Lung microvascular endothelial cell (primary cell): ENCODE measurements at regions not wholly inside any gene's neighbourhood (a gene's known extent, or its start where the extent isn't known, plus 50 kb on each side); places are given as distances from the start of the nearest gene placed in this dataset.
"Not testable (repeated sequence)": the region's sequence is repeated elsewhere in the genome, so short reads cannot be mapped to it uniquely, and the experiment has no call there.

Experiments used
- DNase-seq, 2 donors: peaks; one replicate each; pipeline versions ENCODE4 v3.0.0 to v3.0.0-alpha.2; 2010; ENCODE audit warnings: low read depth in 2 of 2

- DNase-seq: no peak
Observed at GRCh38 chr3:66928252-66928651, 69.9 kb upstream of the KBTBD8 start.

DNA sequence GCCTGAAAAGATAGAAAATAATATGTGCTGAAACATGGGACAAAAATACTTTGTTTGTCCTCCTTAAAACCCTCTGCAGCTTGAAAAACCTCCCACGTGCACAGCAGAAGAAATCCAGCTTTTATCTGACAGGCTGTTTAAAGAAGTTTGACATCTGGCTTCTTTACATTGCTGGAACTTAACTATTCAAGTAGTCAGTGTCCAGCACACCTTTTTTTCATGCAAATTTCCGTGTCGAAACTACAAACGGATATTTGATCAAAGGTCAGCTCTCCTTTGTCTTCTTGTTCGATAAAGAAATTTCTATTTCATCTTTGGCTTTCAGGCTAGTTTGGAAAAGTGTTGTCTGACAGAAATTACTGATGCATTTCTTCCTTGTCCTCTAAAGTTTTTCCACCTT, 66.8 kb upstream of the KBTBD8 start:
- no peak for DNase-seq

- no peak for DNase-seq
Observed at GRCh38 chr3:66931699-66932098, 66.4 kb upstream of the KBTBD8 start.

DNA sequence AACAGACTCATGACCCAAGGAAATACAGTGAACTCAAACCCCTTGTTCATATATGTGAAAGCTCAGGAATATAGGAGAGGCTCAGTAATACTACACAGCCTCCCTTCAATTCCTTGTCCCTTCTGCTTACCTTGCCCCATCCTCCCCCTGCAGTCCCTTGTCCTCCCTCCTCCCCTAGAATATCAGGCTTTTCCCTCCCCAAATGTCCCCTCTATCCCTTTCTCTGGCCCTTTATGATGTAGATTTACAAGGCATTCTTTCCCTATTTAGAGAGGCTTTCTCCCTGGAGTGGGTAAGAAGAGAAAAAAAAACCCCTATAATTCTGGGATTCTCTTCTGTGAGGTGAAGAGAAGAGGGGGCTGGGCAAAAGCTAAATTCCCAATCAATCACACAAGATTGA, 64.9 kb upstream of the KBTBD8 start:
- no peak for DNase-seq

GRCh38 chr3:66934041-66934440, 64.1 kb upstream of the KBTBD8 start:
- DNase-seq: no peak

DNA sequence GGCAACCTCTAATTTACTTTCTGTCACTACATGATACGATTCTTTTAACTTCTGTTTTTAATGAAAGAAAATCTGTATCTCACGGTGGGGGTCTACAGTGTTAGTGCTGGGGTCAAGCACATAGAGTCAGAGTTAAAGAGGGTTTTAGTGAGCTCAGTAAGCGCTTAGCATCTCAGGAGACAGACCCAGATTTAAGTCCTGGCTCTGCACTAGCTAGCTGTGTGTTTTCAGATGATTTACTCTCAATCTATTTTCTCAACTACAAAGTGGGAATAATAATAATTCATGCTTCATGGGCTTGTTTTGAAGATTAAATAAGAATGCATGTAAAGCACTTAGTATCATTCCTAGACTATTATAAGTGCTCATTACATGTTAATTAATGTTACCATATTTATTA, 63.4 kb upstream of the KBTBD8 start:
- no peak for DNase-seq

GRCh38 chr3:66937041-66937440, 61.1 kb upstream of the KBTBD8 start:
- DNase-seq: not testable (repeated sequence)

DNA sequence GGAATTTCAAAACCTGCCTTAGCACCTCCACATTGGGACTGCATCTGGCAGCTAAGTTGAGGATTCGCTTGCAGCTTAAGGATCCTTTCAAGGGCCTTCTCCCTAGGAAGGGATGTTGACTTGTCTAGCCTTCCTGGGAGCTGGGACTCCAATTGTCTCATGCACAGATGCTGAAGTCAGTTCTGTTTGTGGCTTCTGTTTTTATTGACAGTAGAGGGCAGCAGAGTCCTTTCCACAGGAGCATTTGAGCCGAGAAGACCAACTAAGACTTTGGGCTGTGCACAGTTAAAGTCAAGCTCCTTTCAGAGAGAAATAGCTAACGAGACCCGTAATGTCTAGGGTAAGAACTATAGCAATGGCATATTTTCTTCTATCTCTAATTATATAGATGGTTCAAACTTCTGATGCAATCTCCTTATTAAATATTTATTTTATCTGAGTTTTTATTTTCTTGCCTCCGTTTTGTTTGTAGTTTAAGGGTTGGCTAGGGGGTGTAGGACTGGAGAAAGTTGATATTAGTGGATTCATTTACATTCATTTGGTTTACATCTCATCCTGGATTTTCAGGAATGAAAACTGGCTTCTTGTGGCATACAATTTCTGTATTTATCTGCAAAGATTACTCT, 59.7 kb upstream of the KBTBD8 start:
- peak; percentile 68 to 70 for DNase-seq

DNA sequence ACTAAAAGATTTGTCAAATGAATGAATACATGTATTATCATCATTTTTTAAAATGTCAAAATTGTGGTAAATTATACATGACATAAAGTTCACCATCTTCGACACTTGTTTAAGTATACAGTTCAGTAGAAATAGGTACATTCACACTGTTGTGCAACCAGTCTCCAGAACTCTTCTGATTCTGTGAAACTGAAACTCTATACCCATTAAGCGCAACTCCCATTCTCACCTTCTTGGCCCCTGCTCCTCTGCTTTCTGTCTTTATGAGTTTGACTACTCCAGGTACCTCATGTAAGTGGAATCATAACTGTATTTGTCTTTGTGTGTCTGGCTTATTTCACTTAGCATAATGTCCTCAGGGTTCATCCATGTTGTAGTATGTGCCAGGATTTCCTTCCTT, 50.1 kb upstream of the KBTBD8 start:
- no peak for DNase-seq
